ENCODE measurements at regions not wholly inside any gene's neighbourhood (a gene's known extent, or its start where the extent isn't known, plus 50 kb on each side); places are given as distances from the start of the nearest gene placed in this dataset.

DNA sequence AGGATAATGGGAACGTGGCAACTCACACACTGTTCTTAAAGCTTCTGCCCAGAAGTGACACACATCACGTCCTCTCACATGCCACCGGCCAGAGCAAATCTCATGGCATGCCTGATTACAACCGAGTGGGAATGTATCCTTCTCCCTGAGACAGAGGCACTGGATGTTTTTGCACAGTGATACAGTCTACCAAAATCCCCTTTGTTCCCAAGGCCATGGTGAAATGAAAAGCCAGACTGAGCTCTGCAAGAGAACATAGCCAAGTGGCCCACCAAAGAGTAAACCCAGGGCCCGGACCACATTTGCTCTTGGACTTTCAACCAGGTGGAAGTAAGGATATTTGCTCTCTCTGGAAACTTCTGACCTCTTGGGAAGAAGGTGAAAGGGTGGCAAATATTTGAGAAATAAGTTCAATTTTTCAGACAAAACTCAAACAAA lies 186.2 kb upstream of the STT3B start:
- ChIA-PET POLR2A (interaction anchor here (0.8 to 1.4 kb wide), 4 partner anchors 24 to 186 kb away, joined by 6 to 7 read pairs (median 6); partner anchors contain the start of gene STT3B), CTCF (ENCODE audit: low intra/inter-chr PET ratio, low total read pairs) (no interaction called here)
- TF ChIP-seq AGO2 (optimal IDR thresholded peaks at IDR 0.05; ENCODE audit: low read depth, low read length) (no peak), ZEB1 (IDR thresholded peaks at IDR 0.05; ENCODE audit: insufficient replicate concordance, low read depth) (no peak), HCFC1 (IDR thresholded peaks at IDR 0.05; ENCODE audit: low read depth, low read length) (no peak), RAD21 (CRISPR knock-in tag; IDR thresholded peaks at IDR 0.05) (no peak), ZNF343 (CRISPR knock-in tag; IDR thresholded peaks at IDR 0.05) (no peak), THAP11 (CRISPR knock-in tag; IDR thresholded peaks at IDR 0.05) (0 out of 2 replicates have a peak, but pooled peaks have one; percentile 20), ZNF337 (CRISPR knock-in tag; IDR thresholded peaks at IDR 0.05; ENCODE audit: borderline replicate concordance, low read depth) (0 out of 2 replicates have a peak, but pooled peaks have one; percentile 71), STAG1 (CRISPR knock-in tag; IDR thresholded peaks at IDR 0.05) (peak; percentile 25), SATB2 (CRISPR knock-in tag; IDR thresholded peaks at IDR 0.05) (no peak), CBX2 (IDR thresholded peaks at IDR 0.05; ENCODE audit: low read depth, low read length) (no peak), CBX2 (CRISPR knock-in tag; IDR thresholded peaks at IDR 0.05; ENCODE audit: low read depth) (no peak), ZNF615 (CRISPR knock-in tag; IDR thresholded peaks at IDR 0.05; ENCODE audit: borderline replicate concordance) (no peak), ZNF644 (CRISPR knock-in tag; IDR thresholded peaks at IDR 0.05; ENCODE audit: low read depth) (peak; percentile 95), RFXAP (CRISPR knock-in tag; IDR thresholded peaks at IDR 0.05; ENCODE audit: borderline replicate concordance) (peak; percentile 76; the same call in 1 of the 2 replicates)
- TF ChIP-seq, protein P1, sequence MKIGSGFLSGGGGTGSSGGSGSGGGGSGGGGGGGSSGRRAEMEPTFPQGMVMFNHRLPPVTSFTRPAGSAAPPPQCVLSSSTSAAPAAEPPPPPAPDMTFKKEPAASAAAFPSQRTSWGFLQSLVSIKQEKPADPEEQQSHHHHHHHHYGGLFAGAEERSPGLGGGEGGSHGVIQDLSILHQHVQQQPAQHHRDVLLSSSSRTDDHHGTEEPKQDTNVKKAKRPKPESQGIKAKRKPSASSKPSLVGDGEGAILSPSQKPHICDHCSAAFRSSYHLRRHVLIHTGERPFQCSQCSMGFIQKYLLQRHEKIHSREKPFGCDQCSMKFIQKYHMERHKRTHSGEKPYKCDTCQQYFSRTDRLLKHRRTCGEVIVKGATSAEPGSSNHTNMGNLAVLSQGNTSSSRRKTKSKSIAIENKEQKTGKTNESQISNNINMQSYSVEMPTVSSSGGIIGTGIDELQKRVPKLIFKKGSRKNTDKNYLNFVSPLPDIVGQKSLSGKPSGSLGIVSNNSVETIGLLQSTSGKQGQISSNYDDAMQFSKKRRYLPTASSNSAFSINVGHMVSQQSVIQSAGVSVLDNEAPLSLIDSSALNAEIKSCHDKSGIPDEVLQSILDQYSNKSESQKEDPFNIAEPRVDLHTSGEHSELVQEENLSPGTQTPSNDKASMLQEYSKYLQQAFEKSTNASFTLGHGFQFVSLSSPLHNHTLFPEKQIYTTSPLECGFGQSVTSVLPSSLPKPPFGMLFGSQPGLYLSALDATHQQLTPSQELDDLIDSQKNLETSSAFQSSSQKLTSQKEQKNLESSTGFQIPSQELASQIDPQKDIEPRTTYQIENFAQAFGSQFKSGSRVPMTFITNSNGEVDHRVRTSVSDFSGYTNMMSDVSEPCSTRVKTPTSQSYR (CRISPR knock-in tag; IDR thresholded peaks at IDR 0.05; ENCODE audit: borderline replicate concordance), result 0 out of 2 replicates have a peak, but pooled peaks have one; percentile 18
- TF ChIP-seq, protein P2, sequence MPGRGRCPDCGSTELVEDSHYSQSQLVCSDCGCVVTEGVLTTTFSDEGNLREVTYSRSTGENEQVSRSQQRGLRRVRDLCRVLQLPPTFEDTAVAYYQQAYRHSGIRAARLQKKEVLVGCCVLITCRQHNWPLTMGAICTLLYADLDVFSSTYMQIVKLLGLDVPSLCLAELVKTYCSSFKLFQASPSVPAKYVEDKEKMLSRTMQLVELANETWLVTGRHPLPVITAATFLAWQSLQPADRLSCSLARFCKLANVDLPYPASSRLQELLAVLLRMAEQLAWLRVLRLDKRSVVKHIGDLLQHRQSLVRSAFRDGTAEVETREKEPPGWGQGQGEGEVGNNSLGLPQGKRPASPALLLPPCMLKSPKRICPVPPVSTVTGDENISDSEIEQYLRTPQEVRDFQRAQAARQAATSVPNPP (CRISPR knock-in tag; IDR thresholded peaks at IDR 0.05), result no peak; the same call in 1 of the 2 replicates
- TF ChIP-seq, protein P3, sequence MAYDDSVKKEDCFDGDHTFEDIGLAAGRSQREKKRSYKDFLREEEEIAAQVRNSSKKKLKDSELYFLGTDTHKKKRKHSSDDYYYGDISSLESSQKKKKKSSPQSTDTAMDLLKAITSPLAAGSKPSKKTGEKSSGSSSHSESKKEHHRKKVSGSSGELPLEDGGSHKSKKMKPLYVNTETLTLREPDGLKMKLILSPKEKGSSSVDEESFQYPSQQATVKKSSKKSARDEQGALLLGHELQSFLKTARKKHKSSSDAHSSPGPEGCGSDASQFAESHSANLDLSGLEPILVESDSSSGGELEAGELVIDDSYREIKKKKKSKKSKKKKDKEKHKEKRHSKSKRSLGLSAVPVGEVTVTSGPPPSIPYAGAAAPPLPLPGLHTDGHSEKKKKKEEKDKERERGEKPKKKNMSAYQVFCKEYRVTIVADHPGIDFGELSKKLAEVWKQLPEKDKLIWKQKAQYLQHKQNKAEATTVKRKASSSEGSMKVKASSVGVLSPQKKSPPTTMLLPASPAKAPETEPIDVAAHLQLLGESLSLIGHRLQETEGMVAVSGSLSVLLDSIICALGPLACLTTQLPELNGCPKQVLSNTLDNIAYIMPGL (CRISPR knock-in tag; IDR thresholded peaks at IDR 0.05; ENCODE audit: borderline replicate concordance in 1 of 2, low read depth in 1 of 2), result no peak
- TF ChIP-seq, protein P4, sequence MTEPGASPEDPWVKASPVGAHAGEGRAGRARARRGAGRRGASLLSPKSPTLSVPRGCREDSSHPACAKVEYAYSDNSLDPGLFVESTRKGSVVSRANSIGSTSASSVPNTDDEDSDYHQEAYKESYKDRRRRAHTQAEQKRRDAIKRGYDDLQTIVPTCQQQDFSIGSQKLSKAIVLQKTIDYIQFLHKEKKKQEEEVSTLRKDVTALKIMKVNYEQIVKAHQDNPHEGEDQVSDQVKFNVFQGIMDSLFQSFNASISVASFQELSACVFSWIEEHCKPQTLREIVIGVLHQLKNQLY (CRISPR knock-in tag; IDR thresholded peaks at IDR 0.05), result peak; percentile 64

More for the DNA sequence above, 186.2 kb upstream of the STT3B start:
- Histone ChIP-seq H3K36me3 (replicated peaks in 1 of 2; ENCODE audit: control insufficient read depth in 1 of 2, insufficient read depth in 2 of 2, low read length in 2 of 2) (no peaks in the 10 kb centered on the region), H3K4me2 (ENCODE audit: low read depth, low read length) (peak overlapping the region; percentile 60), H3K27me3 (ENCODE audit: control insufficient read depth in 1 of 2, insufficient read depth in 2 of 2, low read length in 2 of 2) (no peaks in the 10 kb centered on the region), H3K4me3 (replicated peaks in 1 of 3; ENCODE audit: insufficient read depth in 1 of 3, low read depth in 2 of 3, low read length in 3 of 3) (0 out of 6 replicates have a peak overlapping the region, but pooled peaks of 1 of the 3 experiments have one; percentile 13), H2AFZ (ENCODE audit: low read length) (peak overlapping the region; percentile 71), H3K27ac (ENCODE audit: extremely low read length, insufficient read depth, low read length) (peak overlapping the region; percentile 80), H3K4me1 (ENCODE audit: insufficient read depth, low read length) (peaks cover 49% of the 10 kb centered on the region), H4K20me1 (ENCODE audit: insufficient read depth, low read length) (no peaks in the 10 kb centered on the region), H3K9me3 (ENCODE audit: low read length) (peaks cover 10% of the 10 kb centered on the region; the same call in 1 of the 2 replicates), H3K9ac (ENCODE audit: insufficient read depth, low read depth, low read length) (0 out of 2 replicates have a peak overlapping the region, but pooled peaks have one; percentile 33), H3K79me2 (ENCODE audit: insufficient read depth, low read length) (no peaks in the 10 kb centered on the region)
- DNase-seq (ENCODE audit: low spot score) (peak; percentile 87), FAIRE-seq (peak; percentile 77), ATAC-seq (peak; percentile 99)
- in situ Hi-C loops (cut with HindIII; ENCODE audit: extremely low pct_ligation_motif_present, low pct_unique_long_range_greater_than_20kb), result no loop called here
- 15% methylated on average over 2 of the region's 5 CpGs for WGBS (ENCODE audit: low lambda C conversion rate)
- BruUV-seq (replicated peaks), result no TSS peak
- intact Hi-C loops (cut with micrococcal nuclease; ENCODE audit: unreplicated experiment), result loop anchor here (1.0 kb wide), 1 partner anchor 31 kb away; no protein-coding TSS in a partner anchor

Data from HepG2 (cell line).